Stimulated activated CD4-positive, alpha-beta T cell treated with anti-CD3 and anti-CD28 coated beads, Interleukin-2, amount 100 ng/mL, for 24 hours (primary cell): ENCODE measurements at regions not wholly inside any gene's neighbourhood (a gene's known extent, or its start where the extent isn't known, plus 50 kb on each side); places are given as distances from the start of the nearest gene placed in this dataset.

Source experiments
- DNase-seq, 2 donors: peaks; one replicate each; pipeline ENCODE4 v3.0.0-alpha.2; 2020

- no peak for DNase-seq
These were observed 269.3 kb downstream of the GLI2 start for GRCh38 chr2:121004950-121005349.

- no peak for DNase-seq
These were observed 269.8 kb downstream of the GLI2 start for GRCh38 chr2:121005453-121005852.

GRCh38 chr2:121006743-121007489, 271.2 kb downstream of the GLI2 start:
- no peak for DNase-seq

- no peak for DNase-seq
These were observed 271.8 kb downstream of the GLI2 start for GRCh38 chr2:121007490-121007853.

- DNase-seq: peak in 1 of 2 donors; percentile 13
These were observed 273.3 kb downstream of the GLI2 start for GRCh38 chr2:121008975-121009374.

- no peak for DNase-seq
These were observed 274.0 kb downstream of the TFCP2L1 start for GRCh38 chr2:121010998-121011397.

GRCh38 chr2:121014876-121015275, 270.1 kb downstream of the TFCP2L1 start:
- DNase-seq: no peak

- no peak for DNase-seq
These were observed 269.0 kb downstream of the TFCP2L1 start for GRCh38 chr2:121015971-121016485.

GRCh38 chr2:121017396-121017795, 267.6 kb downstream of the TFCP2L1 start:
- DNase-seq: no peak

- no peak for DNase-seq
These were observed 266.6 kb downstream of the TFCP2L1 start for GRCh38 chr2:121018136-121019061.

GRCh38 chr2:121019071-121019470, 265.9 kb downstream of the TFCP2L1 start:
- DNase-seq: no peak

- no peak for DNase-seq
These were observed 265.2 kb downstream of the TFCP2L1 start for GRCh38 chr2:121019756-121020155.

- no peak for DNase-seq
These were observed 263.3 kb downstream of the TFCP2L1 start for GRCh38 chr2:121021685-121022084.

GRCh38 chr2:121028577-121028976, 256.4 kb downstream of the TFCP2L1 start:
- no peak for DNase-seq

GRCh38 chr2:121030523-121030922, 254.5 kb downstream of the TFCP2L1 start:
- DNase-seq: no peak

- no peak for DNase-seq
These were observed 253.2 kb downstream of the TFCP2L1 start for GRCh38 chr2:121031568-121032340.

- DNase-seq: no peak
These were observed 251.5 kb downstream of the TFCP2L1 start for GRCh38 chr2:121033461-121033996.

- no peak for DNase-seq
These were observed 250.5 kb downstream of the TFCP2L1 start for GRCh38 chr2:121034551-121034950.

GRCh38 chr2:121036226-121036692, 248.7 kb downstream of the TFCP2L1 start:
- DNase-seq: no peak

GRCh38 chr2:121037480-121037879, 247.5 kb downstream of the TFCP2L1 start:
- DNase-seq: no peak

GRCh38 chr2:121038031-121038430, 247.0 kb downstream of the TFCP2L1 start:
- no peak for DNase-seq

- DNase-seq: no peak
These were observed 246.6 kb downstream of the TFCP2L1 start for GRCh38 chr2:121038431-121038830.
